ENCODE measurements at regions not wholly inside any gene's neighbourhood (a gene's known extent, or its start where the extent isn't known, plus 50 kb on each side); places are given as distances from the start of the nearest gene placed in this dataset.

- TF ChIP-seq, protein P1, sequence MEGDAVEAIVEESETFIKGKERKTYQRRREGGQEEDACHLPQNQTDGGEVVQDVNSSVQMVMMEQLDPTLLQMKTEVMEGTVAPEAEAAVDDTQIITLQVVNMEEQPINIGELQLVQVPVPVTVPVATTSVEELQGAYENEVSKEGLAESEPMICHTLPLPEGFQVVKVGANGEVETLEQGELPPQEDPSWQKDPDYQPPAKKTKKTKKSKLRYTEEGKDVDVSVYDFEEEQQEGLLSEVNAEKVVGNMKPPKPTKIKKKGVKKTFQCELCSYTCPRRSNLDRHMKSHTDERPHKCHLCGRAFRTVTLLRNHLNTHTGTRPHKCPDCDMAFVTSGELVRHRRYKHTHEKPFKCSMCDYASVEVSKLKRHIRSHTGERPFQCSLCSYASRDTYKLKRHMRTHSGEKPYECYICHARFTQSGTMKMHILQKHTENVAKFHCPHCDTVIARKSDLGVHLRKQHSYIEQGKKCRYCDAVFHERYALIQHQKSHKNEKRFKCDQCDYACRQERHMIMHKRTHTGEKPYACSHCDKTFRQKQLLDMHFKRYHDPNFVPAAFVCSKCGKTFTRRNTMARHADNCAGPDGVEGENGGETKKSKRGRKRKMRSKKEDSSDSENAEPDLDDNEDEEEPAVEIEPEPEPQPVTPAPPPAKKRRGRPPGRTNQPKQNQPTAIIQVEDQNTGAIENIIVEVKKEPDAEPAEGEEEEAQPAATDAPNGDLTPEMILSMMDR (conservative IDR thresholded peaks at IDR 0.05; ENCODE audit: low read length): no peak
- TF ChIP-seq EZH2phosphoT487 (IDR thresholded peaks at IDR 0.05; ENCODE audit: borderline replicate concordance): no peak
Observed at GRCh38 chr6:25007269-25007699, 71.5 kb upstream of the RIPOR2 start.

Measured in Loucy (cell line).